Neuronal stem cell (in vitro differentiated cells): ENCODE measurements at regions not wholly inside any gene's neighbourhood (a gene's known extent, or its start where the extent isn't known, plus 50 kb on each side); places are given as distances from the start of the nearest gene placed in this dataset.

ENCODE experiments used
- DNase-seq: peaks from one replicate; pipeline ENCODE4 v3.0.0-alpha.2; 2013; ENCODE audit warnings: low spot score
- H2AFZ ChIP-seq: one replicate; pipeline ENCODE4 v1.6.1; 2013; ENCODE audit warnings: mild to moderate bottlenecking, low read length, inconsistent platforms
- H2AK5ac ChIP-seq: 2 replicates; pipeline ENCODE4 v1.6.1; 2013; ENCODE audit warnings: low read depth, mild to moderate bottlenecking, inconsistent platforms, low read length, moderate library complexity, mixed read lengths
- H2BK120ac ChIP-seq: 2 replicates; pipeline ENCODE4 v1.6.1; 2013; ENCODE audit warnings: low read depth, mild to moderate bottlenecking, inconsistent platforms, low read length, moderate library complexity, mixed read lengths
- H2BK12ac ChIP-seq: one replicate; pipeline ENCODE4 v1.6.1; 2013; ENCODE audit warnings: low read length, inconsistent platforms
- H2BK15ac ChIP-seq: 2 replicates; pipeline ENCODE4 v1.6.1; 2013; ENCODE audit warnings: mild to moderate bottlenecking, low read length, inconsistent platforms, mixed read lengths
- H2BK5ac ChIP-seq: one replicate; pipeline ENCODE4 v1.6.1; 2013; ENCODE audit warnings: inconsistent platforms, mild to moderate bottlenecking, low read length, moderate library complexity
- H3K14ac ChIP-seq: one replicate; pipeline ENCODE4 v1.6.1; 2013; ENCODE audit warnings: low read length, inconsistent platforms
- H3K18ac ChIP-seq: 2 replicates; pipeline ENCODE4 v1.6.1; 2013; ENCODE audit warnings: low read length, inconsistent platforms
- H3K23ac ChIP-seq: 2 replicates; pipeline ENCODE4 v1.6.1; 2013; ENCODE audit warnings: low read depth, mild to moderate bottlenecking, mixed read lengths, low read length, inconsistent platforms; ENCODE audit not compliant: poor library complexity
- H3K27ac ChIP-seq: replicated peaks from 3 replicates; pipeline ENCODE4 v1.5.1; 2013; ENCODE audit warnings: low read length, inconsistent platforms
- H3K27me3 ChIP-seq, 3 experiments: 2 replicates each; pipeline ENCODE4 v1.6.1; 2013; ENCODE audit warnings: low read length in 3 of 3, mild to moderate bottlenecking in 2 of 3, inconsistent platforms in 1 of 3, low read depth in 1 of 3, mixed read lengths in 1 of 3, moderate library complexity in 1 of 3; ENCODE audit not compliant: control insufficient read depth in 3 of 3, insufficient read depth in 3 of 3
- H3K36me3 ChIP-seq, 2 donors: replicated peaks in 1 of 2; 2 replicates each; pipeline ENCODE4 v1.6.1; 2013; ENCODE audit warnings: low read length in 2 of 2; ENCODE audit not compliant: control insufficient read depth in 2 of 2, insufficient read depth in 2 of 2
- H3K4ac ChIP-seq: 2 replicates; pipeline ENCODE4 v1.6.1; 2013; ENCODE audit warnings: inconsistent platforms, mild to moderate bottlenecking, low read length, moderate library complexity
- H3K4me1 ChIP-seq, 2 donors: 1 replicate in 1 of 2; 2 replicates in 1 of 2; pipeline ENCODE4 v1.6.1; 2013; ENCODE audit warnings: low read length in 2 of 2, low read depth in 1 of 2; ENCODE audit not compliant: control insufficient read depth in 2 of 2, insufficient read depth in 1 of 2
- H3K4me2 ChIP-seq: one replicate; pipeline ENCODE4 v1.6.1; 2013; ENCODE audit warnings: mild to moderate bottlenecking, low read length, inconsistent platforms; ENCODE audit not compliant: insufficient read depth, poor library complexity, severe bottlenecking
- H3K4me3 ChIP-seq, 2 donors: 2 replicates each; pipeline ENCODE4 v1.5.1; 2013; ENCODE audit warnings: low read length in 2 of 2, mild to moderate bottlenecking in 2 of 2, inconsistent platforms in 1 of 2, moderate library complexity in 1 of 2
- H3K79me1 ChIP-seq: one replicate; pipeline ENCODE4 v1.6.1; 2013; ENCODE audit warnings: low read depth, mild to moderate bottlenecking, inconsistent platforms, low read length, moderate library complexity
- H3K9ac ChIP-seq: one replicate; pipeline ENCODE4 v1.6.1; 2013; ENCODE audit warnings: mild to moderate bottlenecking, low read depth, low read length, inconsistent platforms; ENCODE audit not compliant: poor library complexity
- H3K9me3 ChIP-seq, 2 donors: replicated peaks in 1 of 2; 2 replicates each; pipeline versions ENCODE3 to v1.6.1; 2013; ENCODE audit warnings: low read length in 2 of 2, mild to moderate bottlenecking in 2 of 2, inconsistent platforms in 1 of 2, low read depth in 1 of 2, mixed read lengths in 1 of 2, moderate library complexity in 1 of 2; ENCODE audit not compliant: control insufficient read depth in 2 of 2, insufficient read depth in 1 of 2
- H4K8ac ChIP-seq: one replicate; pipeline ENCODE4 v1.6.1; 2013; ENCODE audit warnings: low read depth, mild to moderate bottlenecking, inconsistent platforms, low read length, moderate library complexity
- H4K91ac ChIP-seq: one replicate; pipeline ENCODE4 v1.6.1; 2013; ENCODE audit warnings: low read length, low read depth, mild to moderate bottlenecking, inconsistent platforms; ENCODE audit not compliant: poor library complexity
- WGBS, 2 donors: extraction: QIAGEN DNeasy Blood & Tissue Kit; methylation state at CpG; one replicate each; pipeline ENCODE4 v1.1.7; 2013; ENCODE audit warnings: missing lambda C conversion rate in 2 of 2, mixed read lengths in 1 of 2; ENCODE audit not compliant: insufficient read length in 2 of 2, insufficient replicate concordance in 1 of 2; ENCODE audit errors: extremely low coverage in 2 of 2; 5-methylcytosine and 5-hydroxymethylcytosine counted together

- Histone ChIP-seq H3K36me3 (no peaks in the 10 kb centered on the region), H3K79me1 (no peaks in the 10 kb centered on the region), H2AFZ (no peak overlapping the region), H3K27ac (no peak overlapping the region), H3K4me3 (no peak overlapping the region), H3K23ac (no peak overlapping the region), H2BK12ac (no peak overlapping the region), H3K14ac (no peak overlapping the region), H2BK5ac (no peak overlapping the region), H3K27me3 (no peaks in the 10 kb centered on the region), H2AK5ac (no peak overlapping the region), H3K4me1 (no peaks in the 10 kb centered on the region), H3K4me2 (no peak overlapping the region), H3K9ac (no peak overlapping the region), H2BK15ac (no peak overlapping the region), H3K4ac (no peak overlapping the region), H2BK120ac (no peak overlapping the region), H4K8ac (no peak overlapping the region), H3K9me3 (no peaks in the 10 kb centered on the region), H3K18ac (no peak overlapping the region), H4K91ac (no peak overlapping the region)
- WGBS, 2 donors = no CpG with 5 or more reads among the region's 9 CpGs
- no peak for DNase-seq
Observed at GRCh38 chr10:130964771-130965170, 346.8 kb downstream of the TCERG1L start.

GRCh38 chr10:130967161-130967560 lies 344.4 kb downstream of the TCERG1L start:
- H2BK120ac ChIP-seq = no peak overlapping the region
- no peak overlapping the region for H3K4me2 ChIP-seq
- no peak overlapping the region for H2BK5ac ChIP-seq
- no peak for DNase-seq
- H3K18ac ChIP-seq = no peak overlapping the region
- peaks cover 0 to 2% of the 10 kb centered on the region in 2 donors for H3K9me3 ChIP-seq
- no peak overlapping the region for H3K23ac ChIP-seq
- H4K8ac ChIP-seq = no peak overlapping the region
- no peaks in the 10 kb centered on the region for H3K4me1 ChIP-seq
- H3K9ac ChIP-seq = no peak overlapping the region
- no peak overlapping the region for H2BK15ac ChIP-seq
- H3K27ac ChIP-seq = no peak overlapping the region
- no CpG with 5 or more reads among the region's 5 CpGs for WGBS, 2 donors
- no peak overlapping the region for H2BK12ac ChIP-seq
- no peak overlapping the region for H2AFZ ChIP-seq
- H4K91ac ChIP-seq = no peak overlapping the region
- no peaks in the 10 kb centered on the region for H3K79me1 ChIP-seq
- no peaks in the 10 kb centered on the region for H3K27me3 ChIP-seq
- no peak overlapping the region for H3K14ac ChIP-seq
- H3K4ac ChIP-seq = no peak overlapping the region
- no peaks in the 10 kb centered on the region for H3K36me3 ChIP-seq
- H3K4me3 ChIP-seq = no peak overlapping the region
- no peak overlapping the region for H2AK5ac ChIP-seq

GRCh38 chr10:130967784-130968183 lies 343.7 kb downstream of the TCERG1L start:
- Histone ChIP-seq H3K4ac (no peak overlapping the region), H3K18ac (no peak overlapping the region), H3K23ac (no peak overlapping the region), H4K91ac (no peak overlapping the region), H3K4me2 (no peak overlapping the region), H2BK12ac (no peak overlapping the region), H2AFZ (no peak overlapping the region), H2BK120ac (no peak overlapping the region), H3K9me3 (peaks cover 0 to 2% of the 10 kb centered on the region in 2 donors), H3K79me1 (no peaks in the 10 kb centered on the region), H2BK5ac (no peak overlapping the region), H3K27me3 (no peaks in the 10 kb centered on the region), H2AK5ac (no peak overlapping the region), H3K27ac (no peak overlapping the region), H2BK15ac (no peak overlapping the region), H3K4me1 (no peaks in the 10 kb centered on the region), H3K4me3 (no peak overlapping the region), H3K36me3 (no peaks in the 10 kb centered on the region), H4K8ac (no peak overlapping the region), H3K14ac (no peak overlapping the region), H3K9ac (no peak overlapping the region)
- WGBS, 2 donors = no CpG with 5 or more reads among the region's 3 CpGs
- no peak for DNase-seq

- Histone ChIP-seq H3K4me1 (no peaks in the 10 kb centered on the region), H3K18ac (no peak overlapping the region), H2BK12ac (no peak overlapping the region), H3K27me3 (no peaks in the 10 kb centered on the region), H3K9ac (no peak overlapping the region), H2BK5ac (no peak overlapping the region), H2AK5ac (no peak overlapping the region), H3K14ac (no peak overlapping the region), H2BK15ac (no peak overlapping the region), H4K8ac (no peak overlapping the region), H3K36me3 (no peaks in the 10 kb centered on the region), H3K4me2 (no peak overlapping the region), H3K23ac (no peak overlapping the region), H3K4ac (no peak overlapping the region), H3K9me3 (peaks cover 0 to 4% of the 10 kb centered on the region in 2 donors), H3K27ac (no peak overlapping the region), H3K4me3 (no peak overlapping the region), H4K91ac (no peak overlapping the region), H2AFZ (no peak overlapping the region), H2BK120ac (no peak overlapping the region), H3K79me1 (peaks cover 2% of the 10 kb centered on the region)
- no CpG with 5 or more reads among the region's 3 CpGs for WGBS, 2 donors
- no peak for DNase-seq
Observed at GRCh38 chr10:130968511-130968910, 343.0 kb downstream of the TCERG1L start.
